ENCODE measurements at regions not wholly inside any gene's neighbourhood (a gene's known extent, or its start where the extent isn't known, plus 50 kb on each side); places are given as distances from the start of the nearest gene placed in this dataset.

- no peak for TF ChIP-seq CTCF (IDR thresholded peaks at IDR 0.05)
- TF ChIP-seq POLR2A (IDR thresholded peaks at IDR 0.05) = no peak
These were observed 561.1 kb upstream of the CADM1 start for GRCh38 chr11:116065191-116065895.

Data from esophagus squamous epithelium (tissue), 4 donors.